ENCODE measurements at regions not wholly inside any gene's neighbourhood (a gene's known extent, or its start where the extent isn't known, plus 50 kb on each side); places are given as distances from the start of the nearest gene placed in this dataset.

GRCh38 chr10:123222832-123223231 is 68.6 kb downstream of the BUB3 start (continued):
- TF ChIP-seq CHD7 (IDR thresholded peaks at IDR 0.05; ENCODE audit: insufficient replicate concordance, low read length) (no peak), ASH2L (IDR thresholded peaks at IDR 0.05; ENCODE audit: low read length) (no peak), MAX (IDR thresholded peaks at IDR 0.05) (no peak), CHD2 (IDR thresholded peaks at IDR 0.05; ENCODE audit: low read length) (no peak), RXRA (IDR thresholded peaks at IDR 0.05; ENCODE audit: insufficient read depth, low read depth, low read length) (no peak), BCL11A (IDR thresholded peaks at IDR 0.05; ENCODE audit: low read depth in 2 of 2, low read length in 2 of 2) (no peak), PHF8 (conservative IDR thresholded peaks at IDR 0.05; ENCODE audit: low read depth, low read length) (no peak), EZH2 (IDR thresholded peaks at IDR 0.05; ENCODE audit: low read depth, low read length, severe bottlenecking) (no peak), SAP30 (IDR thresholded peaks at IDR 0.05; ENCODE audit: insufficient read depth, insufficient replicate concordance, low read length) (no peak), RBBP5 (IDR thresholded peaks at IDR 0.05; ENCODE audit: borderline replicate concordance, low read depth, low read length) (no peak), KDM5A (IDR thresholded peaks at IDR 0.05; ENCODE audit: low read length) (no peak), SP1 (IDR thresholded peaks at IDR 0.05; ENCODE audit: low read depth, low read length) (no peak)

Data from H1 (cell line).